HG02610 (cell line): ENCODE measurements at regions not wholly inside any gene's neighbourhood (a gene's known extent, or its start where the extent isn't known, plus 50 kb on each side); places are given as distances from the start of the nearest gene placed in this dataset.
A peak's percentile ranks its signal among the peaks of the same experiment; 100 is the strongest.

Source experiments
- ATAC-seq: cut with Tn5 transposase; IDR thresholded peaks from one replicate; pipeline ENCODE4 v1.9.1; 2021; ENCODE audit warnings: mild to moderate bottlenecking, moderate library complexity; ENCODE audit not compliant: unreplicated experiment

DNA sequence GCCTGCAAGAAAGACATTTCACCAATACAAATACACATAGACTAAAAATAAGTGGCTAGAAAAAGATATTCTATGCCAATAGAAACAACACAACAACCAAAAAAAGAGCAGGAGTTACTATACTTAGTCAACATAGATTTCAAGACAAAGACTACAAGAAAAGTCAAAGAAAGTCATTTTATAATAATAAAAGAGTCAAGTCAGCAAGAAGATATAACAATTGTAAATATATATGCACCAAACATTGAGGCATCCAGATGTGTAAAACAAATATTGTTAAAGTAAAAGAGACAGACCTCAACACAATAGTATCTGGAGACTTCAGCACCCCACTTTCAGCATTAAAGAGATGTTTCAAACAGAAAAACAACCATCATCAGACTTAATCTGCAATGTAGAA, 104.6 kb downstream of the AMY1C start:
- no peak for ATAC-seq

DNA sequence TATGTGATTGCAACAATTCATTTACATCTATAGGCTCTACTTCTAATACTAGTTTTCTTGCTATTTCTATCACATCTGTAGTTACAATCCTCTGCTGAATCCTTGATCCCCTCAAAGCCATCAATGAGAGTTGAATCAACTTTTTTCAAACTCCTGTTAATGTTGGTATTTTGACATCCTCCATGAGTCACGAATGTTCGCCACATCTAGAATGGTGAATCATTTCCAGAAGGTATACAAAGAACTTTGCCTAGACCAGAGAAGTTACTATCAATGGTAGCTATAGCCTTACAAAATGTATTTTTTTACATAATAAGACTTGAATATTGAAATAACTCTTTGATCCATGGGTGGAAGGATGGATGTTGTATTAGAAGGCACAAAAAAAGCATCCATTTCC, 110.0 kb downstream of the AMY1C start:
- no peak for ATAC-seq

DNA sequence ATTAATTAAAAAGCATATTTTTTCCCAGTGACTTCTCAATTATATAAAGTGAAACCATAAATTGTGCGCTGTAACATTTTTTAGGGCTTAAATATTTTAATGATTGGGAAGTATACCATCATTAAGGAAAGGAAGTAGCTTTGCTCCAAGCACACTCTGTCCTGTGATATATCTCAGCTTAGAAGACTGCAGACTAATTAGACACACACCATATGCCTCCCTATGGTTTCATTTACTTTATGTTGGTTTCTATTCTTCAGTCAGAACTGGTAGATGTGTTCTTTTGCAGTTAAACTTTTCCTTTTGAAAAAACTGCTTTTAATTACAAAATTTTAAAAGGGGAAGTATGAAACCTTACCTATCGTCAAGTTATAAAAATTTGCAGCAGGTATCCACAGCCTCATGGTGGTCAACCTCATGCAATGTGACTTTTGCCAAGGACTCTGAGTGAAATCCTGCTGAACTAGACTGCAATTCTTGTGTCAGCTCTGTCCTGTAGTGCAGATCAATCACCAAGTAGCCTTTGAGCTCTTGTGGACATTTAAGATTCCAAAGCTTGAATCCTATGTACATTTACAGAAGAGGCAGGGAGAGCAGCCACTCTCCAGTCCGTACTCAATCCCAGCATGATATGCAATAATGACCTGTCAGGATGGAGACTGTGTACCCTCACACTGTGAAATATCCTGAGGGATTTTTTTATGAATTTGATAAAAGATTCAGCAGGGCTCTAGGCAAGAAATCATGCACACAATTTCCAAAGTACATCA, 149.1 kb downstream of the AMY1C start:
- ATAC-seq = no peak

DNA sequence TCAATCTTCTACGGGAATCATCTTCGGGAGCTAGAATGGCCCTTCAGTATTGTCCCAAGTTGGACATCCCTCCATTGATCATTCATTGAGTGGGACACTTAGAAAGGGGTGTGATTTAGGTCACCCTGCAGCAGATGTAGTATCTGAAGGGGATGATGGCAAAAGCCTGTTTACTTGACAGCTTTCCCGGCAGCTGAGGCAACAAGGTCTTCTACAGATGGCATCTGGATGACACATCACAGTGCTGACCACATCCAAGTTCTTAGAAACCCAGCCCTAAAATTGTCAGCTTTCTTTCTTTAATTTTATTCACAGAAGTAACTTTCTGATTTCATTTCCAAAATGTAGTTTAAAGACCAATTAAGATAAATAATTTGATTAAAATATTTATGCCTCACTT, 150.3 kb downstream of the AMY1C start:
- ATAC-seq = no peak

DNA sequence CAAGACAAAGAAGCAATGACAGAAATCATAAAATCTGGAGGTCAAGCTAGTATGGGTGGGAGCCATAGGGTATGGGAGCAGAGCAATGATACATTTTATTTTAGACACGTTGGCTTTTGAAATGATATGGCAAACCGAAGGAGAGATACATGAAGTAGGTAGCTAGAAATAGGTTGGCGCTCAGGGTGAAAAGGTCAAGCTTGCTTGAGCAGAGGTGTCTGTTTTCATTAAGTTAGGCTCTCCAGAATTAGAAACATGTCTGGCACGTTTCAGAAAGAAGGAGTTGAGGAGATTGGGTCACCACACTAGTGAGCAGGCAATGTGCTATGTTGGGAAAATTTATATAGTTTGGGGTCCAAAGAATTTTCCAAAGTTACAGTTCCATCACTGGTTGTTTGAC, 151.4 kb downstream of the AMY1C start:
- no peak for ATAC-seq

DNA sequence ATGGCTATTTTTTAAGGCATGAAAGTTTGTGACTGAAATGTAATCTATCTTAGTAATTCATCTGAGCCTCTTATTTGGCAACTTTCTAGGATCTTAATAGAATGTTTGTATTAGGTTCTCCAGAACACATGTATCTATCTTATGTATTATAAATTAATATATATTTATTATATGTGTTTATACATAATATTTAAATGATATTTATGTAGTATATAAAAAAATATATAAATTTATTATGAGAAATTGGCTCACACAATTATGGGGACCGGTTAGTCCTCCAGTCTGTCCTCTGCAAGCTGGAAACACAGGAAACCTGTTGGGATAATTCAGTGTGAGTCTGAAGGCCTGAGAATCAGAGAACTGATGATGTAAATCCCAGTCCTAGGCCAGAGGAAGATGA, 155.7 kb downstream of the AMY1C start:
- ATAC-seq = no peak

DNA sequence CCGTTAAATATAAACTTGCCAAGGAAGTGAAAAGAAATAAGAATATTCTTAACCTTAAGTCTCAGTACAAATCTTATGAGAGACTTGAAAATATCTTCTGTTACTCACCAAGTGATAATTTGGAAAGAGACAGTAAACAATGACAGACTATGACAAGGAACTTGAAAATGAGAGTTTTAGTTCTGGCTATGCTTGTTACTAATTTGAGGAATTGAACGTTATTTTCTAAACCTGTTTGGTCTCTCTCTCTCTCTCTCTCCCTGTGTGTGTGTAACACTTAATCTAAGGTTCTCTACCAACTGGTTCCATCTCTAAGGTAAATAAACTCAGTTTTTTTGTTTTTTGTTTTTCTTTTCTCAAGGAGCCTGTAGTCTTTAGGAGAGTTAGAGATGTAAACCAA, 161.8 kb downstream of the AMY1C start:
- ATAC-seq = no peak

DNA sequence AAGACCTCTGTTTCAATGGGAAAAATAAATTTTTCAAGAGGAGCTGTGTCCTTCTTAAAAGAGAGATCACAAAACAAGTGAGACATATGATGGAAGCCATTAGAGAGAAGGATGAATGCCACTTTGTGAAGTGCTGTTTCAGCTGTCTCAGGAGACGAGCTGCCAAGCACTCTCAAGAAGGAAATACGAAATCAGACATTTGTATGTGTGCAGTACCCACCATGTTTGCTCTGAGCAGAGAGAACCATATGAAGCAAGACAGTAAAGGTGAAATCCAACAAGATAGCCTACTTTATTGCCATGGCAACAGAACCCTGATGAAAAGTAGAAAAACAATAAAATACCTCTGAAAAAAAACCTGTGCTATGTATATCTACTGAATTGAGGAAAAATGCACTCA, 168.1 kb downstream of the AMY1C start:
- no peak for ATAC-seq

DNA sequence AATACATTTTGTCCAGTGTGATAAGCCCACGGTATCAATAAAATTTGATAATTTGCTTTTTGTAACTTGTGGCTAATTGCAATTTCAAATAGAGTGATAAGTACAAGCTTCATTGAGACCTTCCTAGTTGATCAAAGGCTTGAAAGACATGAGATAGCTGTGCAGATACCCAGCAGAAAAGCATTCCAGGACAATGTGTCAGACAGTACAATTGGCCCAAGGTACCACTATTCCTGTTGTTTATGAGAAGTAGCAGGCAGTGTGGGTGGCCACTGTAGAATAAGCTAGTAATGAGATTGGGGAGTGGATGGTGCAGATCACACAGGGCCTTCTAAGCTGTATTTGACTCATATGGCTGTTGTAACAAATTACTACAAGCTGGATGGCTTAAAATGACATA, 182.2 kb downstream of the AMY1C start:
- ATAC-seq = no peak

DNA sequence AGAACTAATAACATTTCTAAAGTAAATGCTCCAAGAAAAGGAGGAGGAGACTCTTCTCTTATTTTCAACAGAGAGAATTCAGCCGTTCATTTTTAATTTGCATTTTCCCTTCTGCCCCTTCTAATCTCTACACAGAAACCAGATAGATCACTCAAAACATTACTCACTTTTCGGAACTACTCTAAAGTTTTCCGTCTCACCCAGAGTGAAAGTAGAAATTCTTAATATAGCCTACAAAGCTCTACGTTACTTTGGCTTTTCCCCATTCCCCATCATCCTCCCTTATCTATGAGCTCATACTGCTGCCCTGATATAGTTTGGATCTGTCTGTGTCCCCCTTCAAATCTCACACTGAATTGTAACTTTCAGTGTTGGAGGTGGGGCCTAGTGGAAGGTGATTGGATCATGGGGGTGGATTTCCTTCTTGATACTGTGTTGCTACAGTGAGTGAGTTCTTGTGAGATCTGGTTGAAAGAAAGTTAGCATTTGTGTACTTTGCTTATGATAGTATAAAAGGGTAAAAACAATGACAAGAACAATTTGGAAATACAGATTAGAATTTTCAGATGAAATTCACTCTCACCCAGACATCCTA, 188.2 kb downstream of the AMY1C start:
- ATAC-seq = peak; percentile 86

DNA sequence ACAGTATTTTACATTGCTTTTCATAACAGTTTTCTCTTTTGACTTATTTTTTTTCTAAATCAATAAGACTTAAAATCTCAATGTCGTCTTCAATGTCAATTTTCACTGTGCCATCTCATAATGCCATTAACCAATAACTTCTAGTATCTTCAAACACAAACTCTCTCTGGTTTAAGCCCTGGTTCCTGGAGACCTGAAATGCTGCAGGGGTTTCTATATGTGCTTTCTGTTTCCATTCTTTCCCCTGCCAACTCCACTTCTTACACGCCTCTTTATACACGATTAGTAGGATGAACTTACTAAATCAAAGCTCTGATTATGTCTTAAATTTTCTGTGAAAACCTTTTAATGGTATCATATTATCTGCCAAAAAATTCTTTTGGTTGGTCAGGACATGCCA, 191.4 kb downstream of the AMY1C start:
- ATAC-seq = no peak

DNA sequence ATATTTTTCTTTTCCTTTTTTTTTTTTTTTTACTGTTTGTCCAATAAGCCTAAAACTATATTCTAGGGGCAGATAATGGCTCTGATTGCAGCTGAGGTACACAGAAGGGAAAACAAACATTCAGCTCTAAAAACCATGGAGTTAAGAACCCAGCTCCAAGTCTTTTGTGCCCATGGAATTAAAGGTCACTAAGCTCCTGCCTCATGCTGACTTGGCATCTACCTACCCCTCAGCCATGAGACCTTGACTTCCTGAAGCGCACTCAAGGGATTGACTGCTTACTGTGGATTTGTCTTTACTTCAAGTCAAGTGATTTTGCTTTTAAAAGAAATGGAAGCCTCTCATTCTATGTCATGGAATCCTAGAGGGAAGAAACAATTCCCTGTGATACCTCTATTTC, 192.3 kb downstream of the AMY1C start:
- ATAC-seq = no peak

DNA sequence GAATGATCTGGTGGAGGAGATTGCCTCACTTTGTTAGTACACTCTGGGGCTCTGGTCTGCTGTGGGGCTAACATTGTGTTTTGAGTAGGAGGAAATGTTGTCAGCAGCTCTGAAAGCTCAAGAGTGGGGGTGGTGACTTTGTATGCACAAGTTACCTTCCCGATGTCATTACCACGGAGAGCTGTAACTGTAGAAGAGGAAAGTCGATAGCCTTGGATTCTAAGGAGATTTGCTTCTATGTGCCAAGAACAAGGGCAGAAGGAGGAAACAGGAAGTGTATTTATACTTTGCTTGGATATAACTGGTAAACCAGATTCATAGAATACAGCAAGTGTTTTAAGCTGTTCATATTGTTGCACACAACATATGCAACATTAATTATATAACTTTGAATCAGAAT, 196.1 kb downstream of the AMY1C start:
- no peak for ATAC-seq

DNA sequence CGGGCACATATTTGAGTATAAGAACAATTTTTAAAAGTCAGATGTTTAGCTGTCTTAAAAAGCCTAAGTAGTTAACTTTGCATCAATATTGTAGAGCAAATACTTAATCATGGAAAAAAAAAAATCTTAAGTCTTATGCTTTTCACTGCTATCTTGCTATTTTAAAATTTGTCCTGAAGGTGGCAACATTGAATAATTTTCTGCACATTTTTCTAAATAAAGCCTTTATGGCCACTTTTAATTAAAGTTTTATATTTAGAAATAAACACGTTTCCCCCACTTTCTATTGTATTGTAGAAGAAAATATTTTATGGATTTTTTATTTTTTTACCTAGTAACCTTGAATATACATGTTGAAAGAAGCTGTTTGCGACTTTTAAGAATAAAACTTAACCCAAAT, 198.8 kb downstream of the AMY1C start:
- no peak for ATAC-seq

DNA sequence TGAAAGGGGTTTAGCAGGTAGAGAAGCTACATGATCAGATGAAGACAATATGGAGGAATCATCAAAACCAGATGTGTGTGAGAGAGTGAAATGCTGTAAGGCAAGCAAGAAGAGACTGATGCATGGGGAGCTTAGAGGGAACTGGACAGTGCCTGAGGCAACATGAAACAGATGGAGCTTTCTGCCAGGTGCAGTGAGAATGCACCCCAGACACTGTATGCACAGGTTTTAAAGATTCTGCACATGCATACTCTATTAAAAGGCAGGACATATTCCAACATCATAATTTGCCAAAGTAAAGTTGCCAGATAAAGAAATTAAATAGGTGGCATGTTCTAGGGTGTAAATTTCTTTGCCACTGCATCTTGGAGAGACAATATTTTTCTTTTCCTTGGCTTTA, 200.1 kb downstream of the AMY1C start:
- ATAC-seq = no peak

DNA sequence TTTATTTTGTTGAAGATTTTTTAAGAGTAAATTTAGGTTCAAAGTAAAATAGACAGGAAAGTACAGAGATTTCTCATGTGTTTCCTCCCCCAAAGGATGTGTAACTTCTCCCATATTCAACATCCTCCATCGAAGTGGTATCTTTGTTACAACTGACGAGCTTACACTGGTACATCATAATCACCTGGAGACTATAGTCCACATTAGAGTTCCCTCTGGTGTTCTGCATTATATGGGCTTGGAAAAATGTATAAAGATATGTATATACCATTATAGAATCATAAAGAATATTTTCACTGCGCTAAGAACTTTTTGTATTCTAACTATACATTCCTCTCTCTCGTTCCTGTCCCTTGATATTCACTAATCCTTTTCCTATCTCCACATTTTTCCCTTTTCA, 203.7 kb downstream of the AMY1C start:
- no peak for ATAC-seq

DNA sequence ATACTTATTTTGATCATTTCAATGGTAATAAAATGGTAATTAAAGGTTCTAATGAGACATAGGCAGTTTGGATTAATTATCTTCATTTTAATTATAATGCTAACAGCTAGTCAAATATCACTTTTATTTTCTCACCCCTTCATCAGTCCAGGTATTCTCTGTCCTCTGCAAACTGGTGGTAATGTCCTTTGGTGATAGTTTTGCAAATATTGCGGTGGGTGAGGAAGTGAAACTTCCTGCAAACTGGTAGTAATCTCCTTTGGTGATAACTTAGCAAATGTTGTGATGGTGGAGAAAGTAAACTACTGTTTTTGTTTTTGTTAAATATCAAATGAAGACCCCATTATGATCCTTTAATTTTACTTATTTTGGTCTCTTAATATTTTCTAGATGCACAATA, 209.0 kb downstream of the AMY1C start:
- no peak for ATAC-seq

DNA sequence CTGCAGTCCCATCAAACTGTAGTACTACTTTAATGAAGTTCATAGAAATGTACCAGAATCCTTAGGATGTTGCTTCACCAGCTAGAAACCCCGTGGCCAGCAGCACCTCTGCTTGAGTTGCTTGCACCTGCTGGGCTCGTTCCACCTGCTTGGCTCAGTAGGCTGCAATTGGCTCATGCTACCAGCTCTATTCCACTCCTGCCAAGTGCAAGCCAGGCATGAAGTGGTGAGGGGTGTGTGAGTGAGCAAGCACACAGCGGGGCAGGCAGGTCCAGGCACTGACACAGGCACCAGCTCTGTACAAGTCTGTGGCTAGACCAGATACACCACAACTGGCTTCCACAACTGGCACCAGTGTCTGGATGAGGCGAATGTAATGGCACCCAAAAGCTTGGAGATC, 209.9 kb downstream of the AMY1C start:
- ATAC-seq = no peak

DNA sequence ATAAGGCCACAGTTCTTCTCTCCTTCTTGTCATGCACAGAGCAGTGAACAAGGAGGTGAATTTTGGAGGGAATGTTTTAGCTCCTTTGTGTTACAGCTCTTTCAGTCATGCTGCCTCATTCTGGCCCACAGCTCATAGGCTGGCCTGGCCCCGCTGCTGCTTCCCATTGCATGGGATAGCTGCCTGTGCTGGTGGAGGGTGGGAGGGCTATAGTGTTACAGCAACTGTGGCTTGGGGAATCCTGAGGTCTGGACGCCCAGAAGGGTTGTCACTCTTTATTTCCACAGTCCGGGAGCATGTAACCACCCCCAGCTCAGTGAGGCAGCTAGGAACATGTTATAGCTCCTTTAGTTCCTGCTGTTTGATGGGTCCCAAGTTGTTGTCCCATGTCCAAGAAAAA, 210.3 kb downstream of the AMY1C start:
- ATAC-seq = no peak

DNA sequence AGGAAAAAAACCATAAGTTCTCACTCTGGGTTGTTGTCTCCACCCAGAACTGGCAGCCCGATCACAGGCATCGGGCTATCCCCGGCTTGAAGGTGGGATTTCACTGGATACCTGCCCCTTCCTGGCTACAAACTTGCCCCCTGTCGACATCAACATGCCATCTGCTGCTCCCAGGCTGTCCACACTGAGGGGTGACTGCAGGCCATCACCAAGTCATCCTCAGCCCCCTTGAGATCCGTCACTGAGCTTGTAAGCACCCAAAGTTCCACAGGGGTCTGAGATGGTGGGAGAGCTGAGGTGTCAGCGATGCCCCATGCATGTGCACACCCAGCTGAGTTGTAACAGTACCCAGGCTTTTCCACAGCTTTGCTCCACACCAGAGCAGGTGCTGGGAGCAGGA, 211.0 kb downstream of the AMY1C start:
- ATAC-seq = no peak

DNA sequence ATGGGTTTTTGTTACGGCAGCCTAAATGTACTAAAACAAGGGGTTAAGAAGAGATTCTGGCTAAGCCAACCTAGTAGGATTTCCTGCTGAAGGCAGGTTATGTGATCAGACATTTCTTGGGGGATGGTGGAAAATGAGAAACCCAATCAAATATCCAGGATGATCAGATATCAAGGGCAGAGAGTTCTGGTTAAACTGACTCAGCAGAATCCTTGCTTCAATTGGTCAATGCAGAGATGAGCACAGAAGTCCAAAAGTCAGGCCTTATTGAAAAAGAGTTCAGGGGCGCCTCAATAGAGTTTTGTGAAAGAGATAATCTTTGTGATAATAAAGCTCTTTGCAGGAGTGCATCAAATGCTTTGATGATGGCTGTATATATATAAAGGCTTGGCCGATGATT, 237.1 kb downstream of the AMY1C start:
- no peak for ATAC-seq

DNA sequence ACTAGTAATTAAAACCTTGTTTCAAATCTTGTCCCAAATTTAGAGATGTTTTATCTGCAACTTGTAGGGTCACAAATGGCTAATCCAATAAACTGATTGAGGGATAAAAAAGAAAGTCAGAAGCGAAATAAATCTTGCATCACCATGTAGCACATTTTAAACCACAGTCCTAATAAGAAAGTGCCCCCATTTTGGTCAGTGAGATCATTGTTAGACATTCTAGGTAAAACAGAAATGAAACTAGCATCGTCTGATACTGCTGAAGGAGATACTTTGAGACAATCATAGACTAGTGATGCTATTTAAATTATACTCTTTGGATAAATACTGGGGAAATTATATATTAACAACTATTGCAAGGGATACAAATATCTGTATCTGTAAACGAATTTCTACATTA, 247.9 kb downstream of the AMY1C start:
- no peak for ATAC-seq
